ENCODE measurements at regions not wholly inside any gene's neighbourhood (a gene's known extent, or its start where the extent isn't known, plus 50 kb on each side); places are given as distances from the start of the nearest gene placed in this dataset.
"Not testable (repeated sequence)": the region's sequence is repeated elsewhere in the genome, so short reads cannot be mapped to it uniquely, and the experiment has no call there.

- in situ Hi-C loops (cut with HindIII; ENCODE audit: low pct_unique_long_range_greater_than_20kb, low sequenced_read_pairs): no loop called here
Measured at GRCh38 chr2:34787341-34787740, 1188.2 kb upstream of the FAM98A start.

GRCh38 chr2:34785206-34785785 lies 1186.2 kb upstream of the FAM98A start:
- in situ Hi-C loops (cut with HindIII; ENCODE audit: low pct_unique_long_range_greater_than_20kb, low sequenced_read_pairs): no loop called here
- peak; percentile 78 for DNase-seq (ENCODE audit: low read depth, low spot score)

More at GRCh38 chr2:34787341-34787740, 1188.2 kb upstream of the FAM98A start:
- DNase-seq (ENCODE audit: low read depth, low spot score): no peak

DNA sequence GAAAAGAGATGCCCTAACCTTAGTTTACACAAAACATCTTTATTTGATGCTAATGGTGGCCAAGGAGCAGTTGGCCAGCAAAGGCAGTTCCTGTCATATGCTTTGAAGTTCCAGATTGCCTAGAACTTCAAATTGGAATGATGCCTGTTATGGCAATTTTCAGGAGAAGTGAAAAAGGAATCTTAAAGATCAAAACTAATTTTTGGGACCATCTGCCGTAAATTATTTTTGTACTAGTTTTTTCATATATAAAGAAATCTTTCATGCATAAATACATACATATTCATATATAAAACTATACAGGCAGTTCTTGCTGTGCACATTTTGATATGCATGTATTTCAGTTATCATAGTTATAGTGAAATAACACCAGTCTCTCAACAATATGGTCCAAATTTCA lies 1185.6 kb upstream of the FAM98A start:
- no peak for DNase-seq (ENCODE audit: low read depth, low spot score)
- in situ Hi-C loops (cut with HindIII; ENCODE audit: low pct_unique_long_range_greater_than_20kb, low sequenced_read_pairs): no loop called here

- in situ Hi-C loops (cut with HindIII; ENCODE audit: low pct_unique_long_range_greater_than_20kb, low sequenced_read_pairs): not testable (repeated sequence)
Measured at GRCh38 chr2:34750742-34751141, 1151.6 kb upstream of the FAM98A start.

DNA sequence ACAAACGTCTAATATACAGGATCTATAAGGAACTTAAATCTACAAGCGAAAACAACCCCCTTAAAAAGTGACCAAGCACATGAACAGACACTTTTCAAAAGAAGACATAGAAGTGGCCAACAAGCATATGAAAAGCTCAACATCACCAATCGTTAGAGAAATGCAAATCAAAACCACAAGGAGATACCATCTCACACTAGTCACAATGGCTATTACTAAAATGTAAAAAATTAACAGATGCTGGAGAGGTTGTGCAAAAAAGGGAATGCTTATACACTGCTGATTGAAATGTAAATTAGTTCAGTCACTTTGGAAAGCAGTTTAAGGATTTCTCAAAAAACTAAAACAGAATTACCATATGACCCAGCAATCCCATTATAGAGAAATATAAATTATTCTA lies 1148.5 kb upstream of the FAM98A start:
- in situ Hi-C loops (cut with HindIII; ENCODE audit: low pct_unique_long_range_greater_than_20kb, low sequenced_read_pairs): no loop called here
- no peak for DNase-seq (ENCODE audit: low read depth, low spot score)

More at GRCh38 chr2:34750742-34751141, 1151.6 kb upstream of the FAM98A start:
- not testable (repeated sequence) for DNase-seq (ENCODE audit: low read depth, low spot score)

DNA sequence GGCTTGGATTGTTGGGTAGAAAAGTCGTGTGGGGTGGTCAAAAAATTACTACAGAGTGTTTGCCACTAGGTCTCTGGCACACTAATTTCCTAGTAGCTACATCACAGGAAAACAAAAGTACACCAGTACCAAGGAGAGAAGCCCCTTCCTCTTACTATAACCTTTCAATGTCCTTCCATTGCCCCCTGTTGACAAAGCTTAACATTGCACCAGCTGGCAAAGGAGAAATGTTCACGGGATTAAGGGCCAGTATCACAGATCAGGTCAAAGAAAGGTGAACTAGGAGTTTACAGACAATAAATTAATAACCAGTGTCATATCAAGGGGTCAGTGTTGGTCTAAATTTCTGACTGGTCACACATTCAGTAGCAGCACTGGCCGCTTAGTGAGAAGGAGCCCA lies 1139.6 kb upstream of the FAM98A start:
- peak; percentile 54 for DNase-seq (ENCODE audit: low read depth, low spot score)
- in situ Hi-C loops (cut with HindIII; ENCODE audit: low pct_unique_long_range_greater_than_20kb, low sequenced_read_pairs): no loop called here

GRCh38 chr2:34737146-34737545 lies 1138.0 kb upstream of the FAM98A start:
- DNase-seq (ENCODE audit: low read depth, low spot score): no peak
- in situ Hi-C loops (cut with HindIII; ENCODE audit: low pct_unique_long_range_greater_than_20kb, low sequenced_read_pairs): no loop called here

GRCh38 chr2:34736482-34736881 lies 1137.4 kb upstream of the FAM98A start:
- in situ Hi-C loops (cut with HindIII; ENCODE audit: low pct_unique_long_range_greater_than_20kb, low sequenced_read_pairs): no loop called here
- DNase-seq (ENCODE audit: low read depth, low spot score): no peak

GRCh38 chr2:34734662-34735061 lies 1135.6 kb upstream of the FAM98A start:
- in situ Hi-C loops (cut with HindIII; ENCODE audit: low pct_unique_long_range_greater_than_20kb, low sequenced_read_pairs): no loop called here
- peak; percentile 37 for DNase-seq (ENCODE audit: low read depth, low spot score)

- DNase-seq (ENCODE audit: low read depth, low spot score): no peak
- in situ Hi-C loops (cut with HindIII; ENCODE audit: low pct_unique_long_range_greater_than_20kb, low sequenced_read_pairs): no loop called here
Measured at GRCh38 chr2:34734042-34734441, 1134.9 kb upstream of the FAM98A start.

DNA sequence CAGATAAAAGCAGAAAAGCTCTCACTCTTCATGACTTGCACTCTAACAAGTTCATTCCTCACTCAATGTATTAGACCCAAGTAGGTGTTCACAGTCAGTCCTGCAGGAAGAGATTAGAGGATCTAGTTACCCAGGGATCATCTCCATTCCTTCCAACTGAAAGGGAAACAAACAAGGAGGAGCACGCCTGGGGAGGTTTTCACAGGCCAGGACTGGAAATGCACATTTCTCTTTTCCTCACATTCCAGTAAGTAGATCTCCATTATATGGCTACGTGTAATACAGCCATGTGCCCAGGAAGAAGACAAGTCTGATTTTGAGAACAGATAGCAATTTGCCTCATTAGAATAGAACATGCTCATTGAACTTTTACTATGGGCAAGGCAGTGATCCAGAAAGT lies 1132.2 kb upstream of the FAM98A start:
- in situ Hi-C loops (cut with HindIII; ENCODE audit: low pct_unique_long_range_greater_than_20kb, low sequenced_read_pairs): no loop called here

GRCh38 chr2:34729845-34730244 lies 1130.7 kb upstream of the FAM98A start:
- DNase-seq (ENCODE audit: low read depth, low spot score): no peak
- in situ Hi-C loops (cut with HindIII; ENCODE audit: low pct_unique_long_range_greater_than_20kb, low sequenced_read_pairs): no loop called here

More for the DNA sequence above, 1132.2 kb upstream of the FAM98A start:
- DNase-seq (ENCODE audit: low read depth, low spot score): no peak

DNA sequence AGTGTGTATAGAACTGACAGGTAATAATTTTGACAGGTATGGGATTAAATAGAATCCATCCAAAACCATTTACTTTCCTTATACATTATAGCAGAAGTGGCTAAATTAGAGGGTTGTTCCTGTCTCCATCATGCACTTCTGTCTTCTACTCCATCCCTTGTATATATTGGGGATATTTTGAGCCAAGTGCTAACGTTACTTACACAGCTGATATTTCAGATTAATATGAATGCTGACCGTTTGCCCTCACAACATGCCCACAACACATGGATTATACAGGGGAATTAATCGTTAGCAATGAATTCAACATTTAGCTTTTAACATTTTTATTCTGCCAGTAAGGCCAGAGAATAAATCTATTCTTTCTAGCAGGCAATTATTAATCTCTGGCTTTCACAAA lies 1125.0 kb upstream of the FAM98A start:
- in situ Hi-C loops (cut with HindIII; ENCODE audit: low pct_unique_long_range_greater_than_20kb, low sequenced_read_pairs): no loop called here
- DNase-seq (ENCODE audit: low read depth, low spot score): no peak

- in situ Hi-C loops (cut with HindIII; ENCODE audit: low pct_unique_long_range_greater_than_20kb, low sequenced_read_pairs): no loop called here
- no peak for DNase-seq (ENCODE audit: low read depth, low spot score)
Measured at GRCh38 chr2:34723683-34724082, 1124.6 kb upstream of the FAM98A start.

- DNase-seq (ENCODE audit: low read depth, low spot score): no peak
- in situ Hi-C loops (cut with HindIII; ENCODE audit: low pct_unique_long_range_greater_than_20kb, low sequenced_read_pairs): no loop called here
Measured at GRCh38 chr2:34719206-34719605, 1120.1 kb upstream of the FAM98A start.

GRCh38 chr2:34705551-34706247 lies 1106.6 kb upstream of the FAM98A start:
- no peak for DNase-seq (ENCODE audit: low read depth, low spot score)
- in situ Hi-C loops (cut with HindIII; ENCODE audit: low pct_unique_long_range_greater_than_20kb, low sequenced_read_pairs): no loop called here

- no peak for DNase-seq (ENCODE audit: low read depth, low spot score)
- in situ Hi-C loops (cut with HindIII; ENCODE audit: low pct_unique_long_range_greater_than_20kb, low sequenced_read_pairs): no loop called here
Measured at GRCh38 chr2:34703292-34703691, 1104.2 kb upstream of the FAM98A start.

GRCh38 chr2:34702391-34702790 lies 1103.3 kb upstream of the FAM98A start:
- in situ Hi-C loops (cut with HindIII; ENCODE audit: low pct_unique_long_range_greater_than_20kb, low sequenced_read_pairs); DNase-seq (ENCODE audit: low read depth, low spot score): not testable (repeated sequence)

DNA sequence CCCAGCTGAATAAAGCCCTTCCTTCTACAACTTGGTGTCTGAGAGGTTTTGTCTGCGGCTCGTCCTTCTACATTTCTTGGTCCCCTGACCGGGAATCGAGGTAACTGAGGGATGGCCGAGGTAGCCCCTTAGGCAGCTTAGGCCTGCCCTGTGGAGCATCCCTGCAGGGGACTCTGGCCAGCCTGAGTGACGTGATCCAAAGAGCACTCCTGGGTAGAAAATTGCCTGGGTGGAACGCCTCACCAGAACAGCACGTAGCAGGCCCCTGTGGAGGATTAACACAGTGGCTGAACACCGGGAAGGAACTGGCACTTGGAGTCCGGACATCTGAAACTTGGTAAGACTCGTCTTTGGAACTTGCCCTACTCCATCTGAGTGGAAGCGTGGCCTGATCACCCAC lies 1078.5 kb upstream of the FAM98A start:
- in situ Hi-C loops (cut with HindIII; ENCODE audit: low pct_unique_long_range_greater_than_20kb, low sequenced_read_pairs); DNase-seq (ENCODE audit: low read depth, low spot score): not testable (repeated sequence)
